ENCODE measurements at regions not wholly inside any gene's neighbourhood (a gene's known extent, or its start where the extent isn't known, plus 50 kb on each side); places are given as distances from the start of the nearest gene placed in this dataset.
A peak's percentile ranks its signal among the peaks of the same experiment; 100 is the strongest.

GRCh38 chr5:89315286-89316100 lies 432.5 kb upstream of the MEF2C start:
- H3K4me1 ChIP-seq = peaks cover 20% of the 10 kb centered on the region
- no peaks in the 10 kb centered on the region for H3K36me3 ChIP-seq
- ATAC-seq (peak; percentile 84), DNase-seq (peak; percentile 68)
- H3K4me3 ChIP-seq = no peak overlapping the region
- H3K9me3 ChIP-seq = no peaks in the 10 kb centered on the region
- intact Hi-C loops (cut with DNase I) = no loop called here
- no peak overlapping the region for H3K27ac ChIP-seq
- TF ChIP-seq CTCF (IDR thresholded peaks at IDR 0.05) = no peak
- no peaks in the 10 kb centered on the region for H3K27me3 ChIP-seq

GRCh38 chr5:89313804-89314588 lies 431.0 kb upstream of the MEF2C start:
- intact Hi-C loops (cut with DNase I) = no loop called here
- no peak overlapping the region for H3K27ac ChIP-seq
- TF ChIP-seq CTCF (IDR thresholded peaks at IDR 0.05) = no peak

GRCh38 chr5:89313044-89313443 lies 430.1 kb upstream of the MEF2C start:
- no peaks in the 10 kb centered on the region for H3K36me3 ChIP-seq
- TF ChIP-seq CTCF (IDR thresholded peaks at IDR 0.05) = no peak
- no peak overlapping the region for H3K27ac ChIP-seq
- no peaks in the 10 kb centered on the region for H3K27me3 ChIP-seq
- intact Hi-C loops (cut with DNase I) = no loop called here
- no peak for DNase-seq
- peaks cover 20% of the 10 kb centered on the region for H3K4me1 ChIP-seq
- no peak overlapping the region for H3K4me3 ChIP-seq
- ATAC-seq = no peak
- H3K9me3 ChIP-seq = no peaks in the 10 kb centered on the region

More at GRCh38 chr5:89313804-89314588, 431.0 kb upstream of the MEF2C start:
- no peaks in the 10 kb centered on the region for H3K36me3 ChIP-seq
- H3K4me1 ChIP-seq = peaks cover 20% of the 10 kb centered on the region
- DNase-seq (no peak), ATAC-seq (peak; percentile 39)
- H3K27me3 ChIP-seq = no peaks in the 10 kb centered on the region
- no peaks in the 10 kb centered on the region for H3K9me3 ChIP-seq
- H3K4me3 ChIP-seq = no peak overlapping the region

GRCh38 chr5:89309268-89309667 lies 426.3 kb upstream of the MEF2C start:
- no peak for TF ChIP-seq CTCF (IDR thresholded peaks at IDR 0.05)
- Histone ChIP-seq H3K4me1 (peaks cover 8% of the 10 kb centered on the region), H3K27me3 (no peaks in the 10 kb centered on the region), H3K36me3 (no peaks in the 10 kb centered on the region), H3K4me3 (no peak overlapping the region), H3K9me3 (no peaks in the 10 kb centered on the region), H3K27ac (no peak overlapping the region)
- DNase-seq (no peak), ATAC-seq (no peak)
- intact Hi-C loops (cut with DNase I) = no loop called here

GRCh38 chr5:89308606-89309040 lies 425.6 kb upstream of the MEF2C start:
- intact Hi-C loops (cut with DNase I) = no loop called here
- Histone ChIP-seq H3K4me3 (no peak overlapping the region), H3K27ac (no peak overlapping the region), H3K36me3 (no peaks in the 10 kb centered on the region), H3K9me3 (no peaks in the 10 kb centered on the region), H3K4me1 (peaks cover 4% of the 10 kb centered on the region), H3K27me3 (no peaks in the 10 kb centered on the region)
- no peak for TF ChIP-seq CTCF (IDR thresholded peaks at IDR 0.05)
- no peak for DNase-seq
- no peak for ATAC-seq
